Lower leg skin (tissue), 3 donors: ENCODE measurements at regions not wholly inside any gene's neighbourhood (a gene's known extent, or its start where the extent isn't known, plus 50 kb on each side); places are given as distances from the start of the nearest gene placed in this dataset.

Experiments used
- CTCF ChIP-seq, 3 donors: fragments of 450-650 bp; IDR thresholded peaks; one replicate each; pipeline ENCODE4 v1.5.1; 2016; ENCODE audit warnings: antibody characterized with exemption in 3 of 3, mild to moderate bottlenecking in 3 of 3, moderate library complexity in 2 of 3
- POLR2A ChIP-seq, 2 donors: fragments of 450-650 bp; IDR thresholded peaks; one replicate each; pipeline ENCODE4 v1.6.1; 2016 to 2017; ENCODE audit warnings: antibody characterized with exemption in 2 of 2, mild to moderate bottlenecking in 1 of 2, moderate library complexity in 1 of 2

GRCh38 chr6:15773806-15774410, 111.1 kb upstream of the DTNBP1 start:
- TF ChIP-seq CTCF (IDR thresholded peaks at IDR 0.05): no peak
- no peak for TF ChIP-seq POLR2A (IDR thresholded peaks at IDR 0.05)
